Activated B cell treated with CpG ODN at 0.5 μM for 24 hours (primary cell): ENCODE measurements at regions not wholly inside any gene's neighbourhood (a gene's known extent, or its start where the extent isn't known, plus 50 kb on each side); places are given as distances from the start of the nearest gene placed in this dataset.

ENCODE experiments used
- ATAC-seq: fragments of 200-7000 bp; cut with Tn5 transposase; one replicate; pipeline ENCODE4 v1.10.0; 2021; ENCODE audit warnings: low read depth, mild to moderate bottlenecking, moderate library complexity
- CTCF ChIA-PET: fragments of 350-600 bp; sonication (Branson Sonifier 250); formaldehyde crosslinking; loops from one replicate; lab custom pipeline; 2021; ENCODE audit warnings: antibody characterized with exemption; lab: Charles Lee
- POLR2A ChIA-PET: fragments of 350-600 bp; sonication (Branson Sonifier 250); formaldehyde crosslinking; loops from one replicate; lab custom pipeline; 2021; ENCODE audit warnings: antibody characterized with exemption; lab: Charles Lee
- DNase-seq: peaks from one replicate; pipeline ENCODE4 v3.0.0; 2022
- H3K27ac Mint-ChIP-seq: one replicate; pipeline ENCODE4 v1.8.0; 2020; ENCODE audit warnings: mixed read lengths
- H3K27me3 Mint-ChIP-seq: one replicate; pipeline ENCODE4 v1.8.0; 2021; ENCODE audit warnings: mixed read lengths
- H3K36me3 Mint-ChIP-seq: one replicate; pipeline ENCODE4 v1.8.0; 2021; ENCODE audit warnings: low read depth, mixed read lengths
- H3K4me1 Mint-ChIP-seq: one replicate; pipeline ENCODE4 v1.8.0; 2021; ENCODE audit warnings: mixed read lengths
- H3K4me3 Mint-ChIP-seq: one replicate; pipeline ENCODE4 v1.8.0; 2020; ENCODE audit warnings: mild to moderate bottlenecking, mixed read lengths
- H3K9me3 Mint-ChIP-seq: one replicate; pipeline ENCODE4 v1.8.0; 2020; ENCODE audit warnings: mixed read lengths
- CTCF ChIP-seq: fragments of 200-600 bp; IDR thresholded peaks from one replicate; pipeline ENCODE4 v1.8.0; 2022; ENCODE audit warnings: antibody characterized with exemption, mild to moderate bottlenecking
- intact Hi-C: fragments of 100-400 bp; cut with micrococcal nuclease; formaldehyde crosslinking; loops from one replicate; pipeline ENCODE4 v1.15.1; 2024

GRCh38 chr2:240255165-240255491, 114.7 kb upstream of the OTOS start:
- ChIA-PET CTCF (no interaction called here), POLR2A (no interaction called here)
- H3K4me1 Mint-ChIP-seq, result no peaks in the 10 kb centered on the region
- no peaks in the 10 kb centered on the region for H3K9me3 Mint-ChIP-seq
- ATAC-seq (no peak), DNase-seq (no peak)
- H3K4me3 Mint-ChIP-seq, result no peak overlapping the region
- H3K36me3 Mint-ChIP-seq, result no peaks in the 10 kb centered on the region
- intact Hi-C loops, result no loop called here
- no peaks in the 10 kb centered on the region for H3K27me3 Mint-ChIP-seq
- no peak for TF ChIP-seq CTCF
- no peak overlapping the region for H3K27ac Mint-ChIP-seq

GRCh38 chr2:240255811-240256703, 115.6 kb upstream of the OTOS start:
- peaks cover 1% of the 10 kb centered on the region for H3K9me3 Mint-ChIP-seq
- H3K27ac Mint-ChIP-seq, result no peak overlapping the region
- no peaks in the 10 kb centered on the region for H3K27me3 Mint-ChIP-seq
- intact Hi-C loops, result no loop called here
- POLR2A ChIA-PET, result no interaction called here
- ATAC-seq (no peak), DNase-seq (no peak)
- CTCF ChIA-PET, result no interaction called here
- no peaks in the 10 kb centered on the region for H3K4me1 Mint-ChIP-seq
- H3K36me3 Mint-ChIP-seq, result no peaks in the 10 kb centered on the region
- H3K4me3 Mint-ChIP-seq, result no peak overlapping the region
- no peak for TF ChIP-seq CTCF

- no peak for DNase-seq
- Mint-ChIP-seq H3K4me3 (no peak overlapping the region), H3K4me1 (no peaks in the 10 kb centered on the region), H3K36me3 (no peaks in the 10 kb centered on the region), H3K9me3 (peaks cover 8% of the 10 kb centered on the region), H3K27me3 (no peaks in the 10 kb centered on the region), H3K27ac (no peak overlapping the region)
- ChIA-PET POLR2A (no interaction called here), CTCF (no interaction called here)
- no peak for ATAC-seq
- no peak for TF ChIP-seq CTCF
- intact Hi-C loops, result no loop called here
Observed at GRCh38 chr2:240256704-240257637, 116.5 kb upstream of the OTOS start.

- CTCF ChIA-PET, result no interaction called here
- intact Hi-C loops, result no loop called here
Observed at GRCh38 chr2:240257940-240258580, 117.6 kb upstream of the OTOS start.

More at GRCh38 chr2:240257940-240258580, 117.6 kb upstream of the OTOS start:
- H3K9me3 Mint-ChIP-seq, result peaks cover 15% of the 10 kb centered on the region
- ATAC-seq (no peak), DNase-seq (no peak)
- no peak overlapping the region for H3K27ac Mint-ChIP-seq
- no peak overlapping the region for H3K4me3 Mint-ChIP-seq
- no peak for TF ChIP-seq CTCF
- H3K36me3 Mint-ChIP-seq, result no peaks in the 10 kb centered on the region
- POLR2A ChIA-PET, result no interaction called here
- no peaks in the 10 kb centered on the region for H3K4me1 Mint-ChIP-seq
- no peaks in the 10 kb centered on the region for H3K27me3 Mint-ChIP-seq
